ENCODE measurements at regions not wholly inside any gene's neighbourhood (a gene's known extent, or its start where the extent isn't known, plus 50 kb on each side); places are given as distances from the start of the nearest gene placed in this dataset.

- Histone ChIP-seq H3K36me3 (no peaks in the 10 kb centered on the region), H3K27me3 (no peaks in the 10 kb centered on the region), H3K4me3 (ENCODE audit: low read depth, low read length) (no peak overlapping the region), H3K4me1 (no peaks in the 10 kb centered on the region), H3K9me3 (no peaks in the 10 kb centered on the region)
- no peak for DNase-seq
- no peak for TF ChIP-seq CTCF (IDR thresholded peaks at IDR 0.05; ENCODE audit: low read depth, low read length)
Observed at GRCh38 chr4:92111493-92111892, 192.3 kb upstream of the GRID2 start.

GRCh38 chr4:92112805-92113204 lies 191.0 kb upstream of the GRID2 start:
- no peak for DNase-seq
- Histone ChIP-seq H3K36me3 (no peaks in the 10 kb centered on the region), H3K4me3 (ENCODE audit: low read depth, low read length) (no peak overlapping the region), H3K4me1 (no peaks in the 10 kb centered on the region), H3K9me3 (no peaks in the 10 kb centered on the region), H3K27me3 (no peaks in the 10 kb centered on the region)
- no peak for TF ChIP-seq CTCF (IDR thresholded peaks at IDR 0.05; ENCODE audit: low read depth, low read length)

- Histone ChIP-seq H3K4me3 (ENCODE audit: low read depth, low read length) (no peak overlapping the region), H3K4me1 (no peaks in the 10 kb centered on the region), H3K27me3 (no peaks in the 10 kb centered on the region), H3K9me3 (no peaks in the 10 kb centered on the region), H3K36me3 (no peaks in the 10 kb centered on the region)
- no peak for DNase-seq
- no peak for TF ChIP-seq CTCF (IDR thresholded peaks at IDR 0.05; ENCODE audit: low read depth, low read length)
Observed at GRCh38 chr4:92120810-92121498, 182.8 kb upstream of the GRID2 start.

GRCh38 chr4:92122911-92123310 lies 180.9 kb upstream of the GRID2 start:
- Histone ChIP-seq H3K9me3 (no peaks in the 10 kb centered on the region), H3K27me3 (no peaks in the 10 kb centered on the region), H3K36me3 (no peaks in the 10 kb centered on the region), H3K4me3 (ENCODE audit: low read depth, low read length) (no peak overlapping the region), H3K4me1 (no peaks in the 10 kb centered on the region)
- no peak for DNase-seq
- no peak for TF ChIP-seq CTCF (IDR thresholded peaks at IDR 0.05; ENCODE audit: low read depth, low read length)

- Histone ChIP-seq H3K36me3 (no peaks in the 10 kb centered on the region), H3K4me1 (no peaks in the 10 kb centered on the region), H3K4me3 (ENCODE audit: low read depth, low read length) (no peak overlapping the region), H3K27me3 (no peaks in the 10 kb centered on the region), H3K9me3 (no peaks in the 10 kb centered on the region)
- DNase-seq, result no peak
- TF ChIP-seq CTCF (IDR thresholded peaks at IDR 0.05; ENCODE audit: low read depth, low read length), result no peak
Observed at GRCh38 chr4:92128676-92129075, 175.1 kb upstream of the GRID2 start.

GRCh38 chr4:92129408-92129994 lies 174.3 kb upstream of the GRID2 start:
- Histone ChIP-seq H3K27me3 (no peaks in the 10 kb centered on the region), H3K4me3 (ENCODE audit: low read depth, low read length) (no peak overlapping the region), H3K9me3 (no peaks in the 10 kb centered on the region), H3K36me3 (no peaks in the 10 kb centered on the region), H3K4me1 (no peaks in the 10 kb centered on the region)
- TF ChIP-seq CTCF (IDR thresholded peaks at IDR 0.05; ENCODE audit: low read depth, low read length), result no peak
- no peak for DNase-seq

All from BE2C (cell line).